SK-N-MC (cell line): ENCODE measurements at regions not wholly inside any gene's neighbourhood (a gene's known extent, or its start where the extent isn't known, plus 50 kb on each side); places are given as distances from the start of the nearest gene placed in this dataset.

Experiments used
- EZH2 ChIP-seq: fragments of 200-600 bp; sonication (generic); IDR thresholded peaks from one replicate; pipeline ENCODE4 v1.6.1; 2017; ENCODE audit warnings: antibody characterized with exemption
- POLR2AphosphoS5 ChIP-seq: IDR thresholded peaks from 2 replicates; pipeline ENCODE4 v1.6.1; 2012; ENCODE audit warnings: mild to moderate bottlenecking, low read depth, low read length, borderline replicate concordance

DNA sequence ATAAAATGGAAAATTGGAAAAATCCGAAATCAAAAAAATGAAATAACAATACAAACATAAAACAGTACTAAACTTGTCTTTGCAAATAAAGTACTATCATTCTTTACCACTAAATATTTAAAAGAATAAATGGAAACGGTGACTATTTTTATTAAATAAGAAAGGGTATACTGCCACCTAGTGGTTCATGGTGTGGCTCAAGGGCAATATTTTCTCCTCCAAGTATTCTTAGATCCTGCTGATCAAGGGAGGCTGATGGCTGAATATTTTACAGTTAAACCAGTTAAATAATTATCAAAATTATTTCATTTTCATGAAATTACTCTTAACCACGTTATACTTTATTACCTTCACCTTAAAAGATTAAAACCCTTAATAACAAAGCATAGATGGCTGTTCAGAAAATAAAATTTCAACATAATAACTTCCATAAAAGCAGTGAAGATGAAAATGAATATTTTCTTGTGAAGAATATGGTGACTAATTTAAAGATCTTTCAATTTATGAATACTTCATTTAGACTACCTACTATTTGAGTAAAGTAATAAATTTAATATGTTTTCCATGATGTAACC lies 1793.9 kb downstream of the NCAM2 start:
- no peak for TF ChIP-seq EZH2
- TF ChIP-seq POLR2AphosphoS5: no peak
